Globus pallidus (tissue), 1 donor: ENCODE measurements at regions not wholly inside any gene's neighbourhood (a gene's known extent, or its start where the extent isn't known, plus 50 kb on each side); places are given as distances from the start of the nearest gene placed in this dataset.
"Not testable (repeated sequence)": the region's sequence is repeated elsewhere in the genome, so short reads cannot be mapped to it uniquely, and the experiment has no call there.

Experiments used
- DNase-seq: peaks from one replicate; pipeline ENCODE4 v3.0.0-alpha.2; 2015; ENCODE audit warnings: low spot score

DNA sequence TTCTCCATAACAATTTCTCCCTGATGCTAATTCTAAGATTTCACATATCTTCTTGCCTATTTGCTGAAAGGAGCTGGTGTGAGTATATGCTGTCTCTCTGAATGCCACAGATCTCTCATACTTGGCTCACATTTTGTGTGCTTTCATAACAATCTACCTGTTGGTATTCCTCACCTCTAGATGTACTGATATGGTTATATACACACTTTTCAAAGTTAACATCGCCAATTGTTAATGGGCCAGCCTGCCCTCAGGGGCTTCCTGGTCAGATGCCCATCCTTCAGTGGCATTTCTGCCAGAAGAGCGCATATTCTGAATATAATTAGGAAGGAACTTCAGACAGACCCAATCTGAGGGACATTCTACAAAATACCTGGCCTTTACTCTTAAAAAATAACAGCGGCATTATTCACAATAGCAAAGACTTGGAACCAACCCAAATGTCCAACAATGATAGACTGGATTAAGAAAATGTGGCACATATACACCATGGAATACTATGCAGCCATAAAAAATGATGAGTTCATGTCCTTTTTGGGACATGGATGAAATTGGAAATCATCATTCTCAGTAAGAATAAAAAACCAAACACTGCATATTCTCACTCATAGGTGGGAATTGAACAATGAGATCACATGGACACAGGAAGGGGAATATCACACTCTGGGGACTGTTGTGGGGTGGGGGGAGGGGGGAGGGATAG, 123.9 kb upstream of the FAT1 start:
- not testable (repeated sequence) for DNase-seq

DNA sequence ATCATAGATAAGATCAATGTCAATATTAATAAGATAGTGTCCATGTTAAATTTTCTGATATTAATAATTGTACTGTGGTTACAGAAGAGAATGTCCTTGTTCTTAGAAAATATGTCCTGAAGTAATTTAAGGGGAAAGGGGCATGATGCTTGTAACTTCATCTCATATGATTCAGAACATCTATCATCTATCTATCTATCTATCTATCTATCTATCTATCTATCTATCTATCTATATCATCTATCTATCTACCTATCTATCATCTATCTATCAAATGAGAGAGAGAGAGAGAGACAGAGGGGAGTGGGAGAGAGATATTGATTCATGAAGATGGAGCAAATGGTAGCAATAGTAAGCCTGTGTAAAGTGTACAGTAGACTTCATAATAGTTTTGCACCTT, 124.8 kb upstream of the FAT1 start:
- DNase-seq = no peak

DNA sequence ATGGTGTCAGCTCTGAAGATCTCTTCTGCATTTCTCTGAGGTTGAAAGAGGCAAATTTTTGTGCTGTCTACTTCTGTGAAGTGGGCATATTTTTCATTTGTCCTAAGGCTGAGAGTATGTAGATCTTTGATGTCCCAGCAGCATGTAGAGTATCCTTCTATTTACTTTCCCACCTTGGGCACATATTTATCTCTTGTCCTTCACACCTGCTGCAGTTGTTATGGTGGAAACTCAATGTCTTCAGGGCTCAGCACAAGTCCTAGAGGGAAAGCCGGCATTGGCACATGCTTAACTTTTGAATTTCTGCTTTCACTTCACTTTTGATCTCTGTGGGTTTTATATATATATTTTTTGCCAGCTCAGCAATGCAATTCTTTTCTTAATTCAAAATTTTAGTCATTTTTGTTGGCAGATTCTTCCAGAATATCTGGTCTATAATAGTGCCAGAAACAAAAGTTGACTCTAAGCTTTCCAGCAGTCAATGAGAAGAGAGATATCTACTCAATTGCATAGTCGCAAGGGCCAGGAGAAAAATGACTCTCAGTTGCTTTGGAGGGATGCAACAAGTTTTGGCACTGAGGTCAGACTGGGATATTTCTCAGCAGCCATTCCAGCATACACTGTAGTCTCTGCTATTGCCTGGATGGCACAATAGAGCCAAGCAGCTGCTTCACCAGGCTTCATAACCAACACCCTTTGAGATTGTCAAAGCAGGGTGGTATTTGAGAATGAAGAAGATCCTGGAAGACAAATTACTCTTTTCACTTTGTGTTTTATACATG, 127.8 kb upstream of the FAT1 start:
- DNase-seq = no peak

DNA sequence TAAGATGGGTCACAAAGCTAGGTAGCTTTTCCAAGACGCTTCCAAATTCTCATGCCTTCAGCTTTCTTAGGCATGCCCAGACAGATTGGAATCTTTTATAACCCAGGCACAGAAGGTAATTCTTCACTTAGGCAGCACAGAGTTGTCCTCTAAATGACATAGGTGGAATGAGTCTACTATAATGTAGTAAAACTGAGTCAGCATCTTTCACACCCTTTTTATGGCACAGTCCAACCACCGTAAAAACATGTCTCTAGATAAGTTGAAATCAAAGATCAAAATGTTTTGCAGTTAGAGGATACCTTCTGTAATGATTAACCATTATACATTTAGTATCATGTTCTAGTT, 128.4 kb upstream of the FAT1 start:
- DNase-seq = no peak

DNA sequence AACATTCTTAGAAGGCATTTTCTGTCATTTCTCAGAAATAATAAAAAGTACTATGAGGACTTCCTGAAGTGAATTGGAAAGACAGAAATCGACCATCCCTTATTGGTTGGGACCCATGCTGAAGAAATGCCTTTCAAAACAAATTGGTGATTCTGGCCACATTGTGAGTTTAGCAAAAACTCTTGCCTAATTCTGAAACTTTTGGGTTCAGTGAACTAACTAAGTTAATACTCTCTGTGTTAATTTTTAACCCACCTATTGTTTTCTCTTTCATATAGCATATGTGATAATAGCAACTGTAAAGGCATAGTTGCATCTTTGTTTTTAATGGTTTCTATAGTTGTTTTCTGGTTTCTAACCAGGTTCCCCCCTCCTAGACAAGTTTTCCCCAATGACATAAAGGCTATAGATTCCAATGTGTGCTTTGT, 129.3 kb upstream of the FAT1 start:
- no peak for DNase-seq

DNA sequence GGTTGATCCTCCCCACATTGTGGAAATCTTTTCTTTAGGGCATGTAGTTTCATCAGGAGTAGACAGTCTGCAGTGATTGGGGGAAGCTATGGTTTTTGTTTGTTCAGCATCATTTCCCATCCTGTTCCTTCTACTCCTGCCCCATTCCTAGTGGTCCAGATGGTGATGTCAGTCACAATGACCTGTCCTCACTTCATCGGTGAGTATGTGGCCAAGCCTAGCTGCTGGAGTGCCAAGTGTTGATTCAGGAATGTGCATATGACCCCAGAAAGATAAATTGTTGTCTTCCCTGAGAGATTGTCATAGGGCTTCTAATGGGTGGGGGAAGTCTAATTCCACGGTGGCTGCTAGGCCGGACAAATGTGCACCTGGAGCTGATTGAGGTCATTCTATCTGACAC, 130.6 kb upstream of the FAT1 start:
- no peak for DNase-seq

DNA sequence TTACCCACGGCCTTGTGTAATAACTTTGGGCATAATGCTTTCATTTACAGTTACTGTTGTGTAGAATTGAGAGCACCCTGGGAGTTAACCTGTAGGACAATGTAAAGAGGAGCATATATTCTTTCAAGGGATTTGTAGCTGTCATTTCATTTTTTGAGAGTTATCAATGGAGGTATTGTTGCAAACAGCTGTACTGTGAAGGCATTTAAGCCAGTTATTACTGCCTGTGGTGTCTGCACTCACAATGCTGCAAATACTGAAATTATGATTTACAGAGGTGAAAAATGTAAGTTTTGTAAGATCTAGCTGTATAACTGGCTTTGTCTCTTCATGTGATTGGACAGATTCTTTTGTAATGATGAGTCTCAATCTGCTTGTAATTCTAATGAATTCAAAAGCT, 131.5 kb upstream of the FAT1 start:
- no peak for DNase-seq

DNA sequence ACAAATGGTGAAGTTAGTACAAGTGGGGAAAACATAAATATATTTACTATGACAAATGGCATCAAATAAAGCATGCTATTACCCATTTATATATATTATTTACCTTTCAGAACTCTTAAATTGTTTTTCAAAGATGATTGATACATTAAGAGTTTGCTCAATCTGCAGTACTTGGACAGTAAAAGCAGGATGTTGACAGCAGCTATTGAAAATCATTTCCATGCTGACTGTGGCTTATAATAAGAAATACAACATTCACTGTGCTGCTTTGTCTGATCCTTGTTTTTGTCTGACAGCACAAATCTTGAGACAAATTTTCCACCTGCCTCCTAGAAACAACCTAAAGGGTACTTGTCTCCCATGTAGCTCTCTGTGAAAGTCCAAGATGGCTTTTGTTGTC, 134.1 kb upstream of the FAT1 start:
- DNase-seq = no peak

DNA sequence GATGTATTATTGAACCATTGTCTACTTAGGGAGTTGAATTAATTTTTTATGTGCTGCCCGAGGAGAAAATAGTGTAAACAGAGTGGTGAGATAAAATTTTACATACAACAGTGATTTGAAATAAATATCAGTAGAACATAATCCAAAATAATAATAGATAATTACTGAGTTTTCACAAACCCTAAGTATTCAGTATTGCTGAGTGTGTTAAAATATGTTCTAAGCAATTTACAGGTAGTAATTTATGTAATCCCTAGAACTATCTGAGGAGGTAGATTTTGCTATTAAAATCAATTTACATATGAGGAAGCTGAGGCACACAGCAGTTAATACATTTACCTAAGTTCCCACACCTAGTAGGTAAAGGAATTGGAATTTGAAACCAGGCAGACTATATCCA, 134.7 kb upstream of the FAT1 start:
- DNase-seq = no peak

DNA sequence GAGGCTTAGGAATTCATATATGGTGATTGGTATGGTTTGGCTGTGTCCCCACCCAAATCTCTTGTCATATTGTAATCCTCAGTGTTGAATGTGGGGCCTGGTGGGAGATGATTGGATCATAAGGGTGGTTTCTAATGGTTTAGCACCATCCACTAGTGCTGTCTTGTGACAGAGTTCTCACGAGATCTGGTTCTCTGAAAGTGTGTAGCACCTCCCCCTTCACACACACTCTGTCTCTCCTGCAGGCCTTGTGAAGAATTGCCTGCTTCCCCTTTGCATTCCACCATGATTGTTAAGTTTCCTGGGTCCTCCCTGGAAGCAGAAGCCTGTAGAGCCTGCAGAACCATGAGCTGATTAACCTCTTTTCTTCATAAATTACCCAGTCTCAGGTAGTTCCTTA, 135.8 kb upstream of the FAT1 start:
- DNase-seq = no peak

DNA sequence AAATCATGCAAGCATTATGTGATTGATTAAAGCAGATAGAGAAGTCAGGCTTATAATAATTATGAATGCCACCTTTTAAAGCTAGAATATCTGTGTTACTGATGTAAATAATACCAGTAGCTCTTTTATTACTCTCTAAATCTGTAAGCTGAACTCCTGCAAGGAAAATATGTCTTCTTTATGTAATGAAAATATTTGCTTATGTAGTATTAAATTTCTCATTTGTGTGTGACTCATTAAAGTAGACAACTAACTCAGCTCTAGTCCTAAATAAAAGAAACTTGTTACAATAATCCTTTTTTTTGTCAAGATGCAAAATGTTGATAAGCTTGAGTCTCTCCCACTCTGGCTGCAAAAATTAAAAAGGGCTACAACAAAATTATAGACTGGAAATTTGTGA, 137.7 kb upstream of the FAT1 start:
- no peak for DNase-seq

DNA sequence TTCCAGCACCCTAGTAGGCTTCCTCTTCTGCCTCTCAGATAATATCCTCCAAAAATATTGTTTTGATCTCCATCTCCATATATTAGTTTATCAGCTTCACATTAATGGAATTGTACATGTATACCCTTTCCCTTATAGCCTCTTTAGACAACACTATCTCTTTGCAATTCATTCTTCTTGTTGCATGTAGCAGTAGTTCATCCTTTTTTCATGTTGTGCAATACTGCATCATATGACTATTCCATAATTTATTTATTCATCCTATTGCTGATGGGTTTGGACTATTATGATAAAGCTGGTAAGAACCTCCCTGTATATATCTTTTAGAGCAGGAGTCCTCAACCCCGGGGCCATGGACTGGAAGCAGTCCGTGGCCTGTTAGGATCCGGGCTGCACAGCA, 148.2 kb upstream of the FAT1 start:
- no peak for DNase-seq

DNA sequence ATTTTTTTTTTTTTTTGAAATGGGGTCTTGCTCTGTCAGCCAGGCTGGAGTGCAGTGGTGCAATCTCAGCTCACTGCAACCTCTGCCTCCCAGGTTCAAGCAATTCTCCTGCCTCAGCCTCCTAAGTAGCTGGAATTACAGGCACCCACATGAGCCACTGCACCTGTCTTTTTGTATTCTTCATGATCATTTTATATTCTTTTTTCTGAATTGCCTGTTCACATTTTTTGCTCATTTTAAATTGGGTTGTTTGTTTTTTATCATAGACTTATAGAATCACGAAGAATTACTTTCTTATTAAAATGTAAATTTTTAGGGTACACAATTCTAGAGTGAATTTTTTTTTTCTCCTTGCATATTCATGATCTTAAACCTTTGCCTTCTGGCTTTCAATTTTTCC, 149.4 kb upstream of the FAT1 start:
- not testable (repeated sequence) for DNase-seq

DNA sequence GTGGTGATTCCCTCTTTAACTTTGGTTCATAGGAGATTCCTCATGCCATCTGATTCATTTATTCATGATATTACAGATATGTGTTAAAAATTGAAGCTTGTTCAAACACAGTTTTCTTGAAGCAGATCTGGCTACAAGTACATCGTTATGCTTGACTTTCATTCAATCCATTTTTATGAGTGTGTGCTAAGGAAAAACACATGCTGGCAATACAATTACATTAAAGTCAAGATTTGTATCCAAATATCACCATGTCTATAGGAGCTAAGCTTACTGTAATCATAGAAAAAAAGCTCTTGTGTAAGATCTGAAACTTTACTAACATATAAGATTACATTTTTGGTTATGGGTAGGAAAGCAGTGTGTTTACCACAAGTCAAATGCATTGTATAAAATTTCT, 151.8 kb upstream of the FAT1 start:
- no peak for DNase-seq

DNA sequence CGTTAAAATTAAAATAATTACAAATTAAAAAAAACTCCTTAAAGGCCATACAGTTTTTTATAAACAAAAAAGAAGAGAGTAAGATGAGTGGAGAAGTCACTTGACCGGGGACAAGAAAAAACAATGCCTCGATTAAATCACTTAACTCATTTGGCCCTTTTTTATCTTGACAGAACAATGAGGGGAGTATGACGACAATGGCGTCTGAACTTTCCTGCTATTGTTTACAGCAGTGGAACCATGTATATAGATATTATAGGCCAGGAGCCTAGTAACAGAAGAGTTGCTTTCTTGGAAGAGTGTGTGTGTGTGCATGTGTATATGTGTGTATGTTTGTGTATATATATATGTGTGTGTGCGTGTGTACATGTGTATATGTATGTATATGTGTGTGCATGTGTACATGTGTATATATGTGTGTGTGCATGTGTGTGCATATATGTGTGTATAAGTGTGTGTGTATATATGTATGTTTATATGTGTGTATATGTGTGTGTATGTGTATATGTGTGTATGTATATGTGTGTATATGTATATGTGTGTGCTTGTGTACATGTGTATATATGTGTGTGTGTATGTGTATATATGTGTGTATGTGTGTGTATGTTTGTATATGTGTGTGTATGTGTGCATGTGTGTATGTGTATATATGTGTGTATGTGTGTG, 153.4 kb upstream of the FAT1 start:
- no peak for DNase-seq

DNA sequence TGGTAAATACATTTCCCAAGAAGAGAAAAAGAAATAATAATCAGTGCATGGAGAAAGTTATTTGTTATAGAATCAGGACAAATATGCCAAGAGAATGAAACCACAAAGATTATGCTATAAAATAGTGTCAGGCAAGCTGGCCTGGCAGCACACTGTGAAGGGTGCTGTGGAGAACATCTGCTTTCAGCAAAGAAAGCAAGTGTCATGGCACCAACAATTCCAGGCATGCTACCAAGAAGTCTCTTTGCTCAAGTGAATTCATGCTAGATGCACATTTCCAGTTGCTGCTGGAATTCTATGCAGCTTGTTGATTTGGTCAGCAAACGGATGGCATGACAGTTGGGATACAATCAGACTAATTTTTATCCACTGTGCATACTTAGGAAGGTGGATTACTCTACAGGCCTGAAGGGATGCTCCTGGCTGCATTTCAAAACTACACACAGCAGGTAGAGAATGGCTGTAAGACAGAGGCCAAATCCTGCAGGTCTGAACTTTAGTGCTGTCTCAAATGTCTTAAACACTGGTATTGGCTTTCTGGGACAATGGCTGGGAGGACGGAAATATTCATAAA, 154.6 kb upstream of the FAT1 start:
- no peak for DNase-seq

DNA sequence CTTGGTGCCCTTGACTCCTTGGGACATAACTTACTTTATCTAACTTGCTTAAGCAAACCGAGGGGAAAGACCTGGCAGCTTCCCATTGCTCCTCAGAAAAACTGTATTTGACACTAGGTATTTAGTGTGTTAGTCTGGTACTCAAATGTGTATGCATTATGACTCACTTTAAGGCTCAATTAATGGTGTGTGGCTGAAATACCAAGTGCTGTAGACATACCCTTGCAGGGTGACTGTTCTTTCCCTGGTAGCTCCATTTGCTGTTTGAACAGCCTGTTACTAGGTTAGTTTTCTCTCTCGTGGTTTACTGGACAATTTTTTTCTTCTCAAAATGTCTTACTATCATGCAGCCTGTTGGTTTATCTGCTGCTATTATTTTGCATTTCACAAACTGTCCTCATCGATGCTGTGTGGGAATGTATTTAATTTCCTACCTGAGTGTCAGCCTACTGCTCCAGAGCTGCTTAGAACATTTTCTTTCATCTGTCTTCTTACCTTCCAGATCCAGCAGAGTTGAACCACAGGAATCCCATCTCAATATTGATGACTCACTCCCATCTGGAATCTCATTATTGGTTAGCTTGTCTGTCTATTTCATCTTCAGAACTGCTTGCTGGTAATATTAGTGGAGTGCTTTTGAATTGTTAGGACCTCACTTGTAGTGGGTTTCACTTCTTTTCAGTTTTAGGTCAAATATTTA, 158.0 kb upstream of the FAT1 start:
- DNase-seq = no peak

DNA sequence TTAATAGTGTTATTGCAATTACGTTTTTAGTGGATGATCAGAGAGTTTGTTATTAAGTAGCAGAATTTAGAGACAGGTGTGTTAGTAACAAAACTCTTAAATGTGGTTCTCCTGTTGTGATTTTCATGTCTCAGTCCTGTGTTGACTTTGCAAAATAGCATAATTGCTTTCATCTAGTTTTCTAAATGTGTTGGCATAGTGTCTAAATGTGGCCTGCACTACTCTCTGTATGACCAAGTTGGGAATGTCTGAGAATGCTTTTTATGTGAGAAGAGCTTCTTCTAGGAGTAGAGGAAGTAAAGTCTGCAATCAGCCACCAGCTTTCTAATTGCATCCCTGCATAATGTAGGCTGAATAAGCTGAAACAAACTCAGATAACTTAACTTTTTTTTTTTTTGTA, 158.6 kb upstream of the FAT1 start:
- DNase-seq = no peak

DNA sequence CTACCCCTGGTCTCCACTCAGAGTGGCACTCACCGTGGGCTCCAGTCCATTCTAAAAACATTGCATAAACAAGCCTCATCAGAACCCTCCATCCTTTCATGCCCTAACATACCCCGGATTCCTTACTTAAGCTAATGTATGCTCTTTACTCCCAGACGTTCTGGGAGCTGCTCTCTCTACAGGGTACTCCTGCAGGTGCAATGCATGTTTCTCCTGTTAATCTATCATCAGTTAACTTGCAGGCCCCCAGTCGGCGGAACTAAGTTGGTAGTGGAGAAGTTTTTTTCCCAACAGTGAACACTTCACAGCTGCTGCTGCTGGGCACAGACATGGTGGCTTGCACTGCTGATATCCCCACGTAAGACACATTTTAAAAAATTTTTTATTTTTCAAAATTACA, 161.6 kb upstream of the FAT1 start:
- no peak for DNase-seq

DNA sequence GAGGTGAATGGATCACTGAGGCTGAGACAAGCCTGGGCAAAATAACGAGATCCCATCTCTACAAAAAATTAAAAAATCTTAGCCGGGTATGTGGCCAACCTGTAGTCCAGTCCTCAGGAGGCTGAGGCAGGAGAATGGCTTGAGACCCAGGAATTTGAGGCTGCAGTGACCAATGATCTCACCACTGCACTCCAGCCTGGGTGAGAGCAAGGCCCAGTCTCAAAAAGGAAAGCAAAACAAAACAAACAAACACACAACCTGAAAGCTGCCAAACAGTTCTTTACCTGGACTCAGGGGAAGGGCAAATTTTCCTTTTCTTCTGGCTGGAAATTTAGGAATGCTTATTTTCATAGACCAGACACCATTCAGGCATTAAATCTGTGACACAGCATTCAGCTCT, 163.1 kb upstream of the FAT1 start:
- no peak for DNase-seq

DNA sequence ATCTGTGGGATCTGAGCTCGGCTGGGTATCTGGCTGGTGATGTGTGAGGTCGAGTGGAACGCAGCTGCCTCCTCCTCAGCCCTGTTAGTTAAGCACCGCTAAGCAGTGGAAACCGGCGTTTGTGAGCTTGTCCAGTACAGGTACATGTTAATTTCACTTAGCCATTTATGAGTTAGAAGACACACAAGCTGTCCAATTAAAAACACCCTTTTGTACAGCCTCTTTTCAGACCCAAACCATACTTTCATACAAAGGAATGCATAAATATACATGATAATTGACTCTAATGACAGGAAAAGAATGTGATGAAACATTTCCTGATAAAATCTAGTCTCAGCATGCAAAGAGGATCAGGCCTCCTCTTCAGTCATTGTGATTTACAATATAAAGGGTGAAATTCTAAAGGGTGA, 163.6 kb upstream of the FAT1 start:
- DNase-seq = no peak

DNA sequence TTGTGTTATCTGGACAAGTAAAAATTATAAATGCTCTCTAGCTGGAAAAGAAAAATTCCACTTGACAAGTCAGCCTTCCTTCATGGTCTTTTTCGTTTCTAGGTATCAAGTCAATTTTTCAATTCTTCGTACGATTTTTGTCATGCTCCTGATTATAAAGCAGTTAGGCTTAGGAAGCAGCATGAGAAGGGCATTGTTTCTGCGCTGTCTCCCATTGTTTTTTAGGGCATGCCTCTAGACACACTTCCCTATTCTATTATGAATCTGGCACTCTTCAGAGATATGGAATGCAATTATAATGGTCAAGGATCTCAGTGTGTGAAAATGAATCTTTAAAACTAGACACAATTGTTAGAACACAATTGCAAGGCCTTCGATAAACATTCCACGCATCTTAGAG, 164.1 kb upstream of the FAT1 start:
- no peak for DNase-seq
